B cell (primary cell): ENCODE measurements at regions not wholly inside any gene's neighbourhood (a gene's known extent, or its start where the extent isn't known, plus 50 kb on each side); places are given as distances from the start of the nearest gene placed in this dataset.

Source experiments
- EZH2 ChIP-seq: IDR thresholded peaks from 2 replicates; pipeline ENCODE4 v1.6.1; 2012; ENCODE audit warnings: borderline replicate concordance, low read depth, mild to moderate bottlenecking, moderate library complexity, low read length; ENCODE audit not compliant: insufficient read depth, poor library complexity, severe bottlenecking
- TF ChIP-seq, protein P1 (sequence below): fragments of 200-600 bp; IDR thresholded peaks from one replicate; pipeline ENCODE4 v1.8.0; 2022; ENCODE audit warnings: antibody characterized with exemption, mild to moderate bottlenecking

- TF ChIP-seq, protein P1, sequence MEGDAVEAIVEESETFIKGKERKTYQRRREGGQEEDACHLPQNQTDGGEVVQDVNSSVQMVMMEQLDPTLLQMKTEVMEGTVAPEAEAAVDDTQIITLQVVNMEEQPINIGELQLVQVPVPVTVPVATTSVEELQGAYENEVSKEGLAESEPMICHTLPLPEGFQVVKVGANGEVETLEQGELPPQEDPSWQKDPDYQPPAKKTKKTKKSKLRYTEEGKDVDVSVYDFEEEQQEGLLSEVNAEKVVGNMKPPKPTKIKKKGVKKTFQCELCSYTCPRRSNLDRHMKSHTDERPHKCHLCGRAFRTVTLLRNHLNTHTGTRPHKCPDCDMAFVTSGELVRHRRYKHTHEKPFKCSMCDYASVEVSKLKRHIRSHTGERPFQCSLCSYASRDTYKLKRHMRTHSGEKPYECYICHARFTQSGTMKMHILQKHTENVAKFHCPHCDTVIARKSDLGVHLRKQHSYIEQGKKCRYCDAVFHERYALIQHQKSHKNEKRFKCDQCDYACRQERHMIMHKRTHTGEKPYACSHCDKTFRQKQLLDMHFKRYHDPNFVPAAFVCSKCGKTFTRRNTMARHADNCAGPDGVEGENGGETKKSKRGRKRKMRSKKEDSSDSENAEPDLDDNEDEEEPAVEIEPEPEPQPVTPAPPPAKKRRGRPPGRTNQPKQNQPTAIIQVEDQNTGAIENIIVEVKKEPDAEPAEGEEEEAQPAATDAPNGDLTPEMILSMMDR: no peak
- TF ChIP-seq EZH2: no peak
These were observed 149.2 kb upstream of the RAI2 start for GRCh38 chrX:18010253-18010652.
